HepG2 (cell line): ENCODE measurements at regions not wholly inside any gene's neighbourhood (a gene's known extent, or its start where the extent isn't known, plus 50 kb on each side); places are given as distances from the start of the nearest gene placed in this dataset.

Experiments
- CENPX ChIP-seq: sonication (generic); formaldehyde crosslinking; IDR thresholded peaks from 2 replicates; pipeline ENCODE4 v1.9.0; 2021; ENCODE audit warnings: mild to moderate bottlenecking, missing genetic modification reagents, moderate library complexity
- CHCHD3 ChIP-seq: sonication (generic); formaldehyde crosslinking; IDR thresholded peaks from 2 replicates; pipeline ENCODE4 v1.8.0; 2022; ENCODE audit warnings: mild to moderate bottlenecking, missing genetic modification reagents, moderate library complexity
- EP300 ChIP-seq, 3 experiments: sonication (generic) in 1 of 3; formaldehyde crosslinking in 1 of 3; IDR thresholded peaks; 2 replicates each; pipeline versions ENCODE4 v1.5.1 to v1.6.1; 2011 to 2020; ENCODE audit warnings: low read depth in 2 of 3, low read length in 2 of 3, borderline replicate concordance in 1 of 3, improper control_type of control experiment in 1 of 3, mild to moderate bottlenecking in 1 of 3, missing genetic modification reagents in 1 of 3, moderate library complexity in 1 of 3
- GATA4 ChIP-seq: sonication (generic); IDR thresholded peaks from 2 replicates; pipeline ENCODE4 v1.6.1; 2016; ENCODE audit warnings: antibody characterized with exemption, low read depth, borderline replicate concordance
- IKZF1 ChIP-seq: fragments of 450-650 bp; IDR thresholded peaks from 2 replicates; pipeline ENCODE4 v1.7.1; 2016
- ISX ChIP-seq: sonication (generic); formaldehyde crosslinking; conservative IDR thresholded peaks from 2 replicates; pipeline ENCODE4 v1.5.0; 2020; ENCODE audit warnings: missing genetic modification reagents
- LCORL ChIP-seq, 2 experiments: fragments of 450-650 bp in 1 of 2; sonication (generic) in 1 of 2; formaldehyde crosslinking in 1 of 2; IDR thresholded peaks; 2 replicates each; pipeline versions ENCODE4 v1.5.0 to v1.6.1; 2017 to 2020; ENCODE audit warnings: antibody characterized with exemption in 1 of 2, missing genetic modification reagents in 1 of 2
- MTF1 ChIP-seq: sonication (generic); formaldehyde crosslinking; IDR thresholded peaks from 2 replicates; pipeline ENCODE4 v1.5.0; 2020; ENCODE audit warnings: missing genetic modification reagents
- POGK ChIP-seq: sonication (generic); formaldehyde crosslinking; conservative IDR thresholded peaks from 2 replicates; pipeline ENCODE4 v1.8.0; 2022; ENCODE audit warnings: mild to moderate bottlenecking, moderate library complexity, missing genetic modification reagents
- PREB ChIP-seq: sonication (generic); formaldehyde crosslinking; IDR thresholded peaks from 2 replicates; pipeline ENCODE4 v1.4.0; 2020; ENCODE audit warnings: missing genetic modification reagents
- SOX5 ChIP-seq: IDR thresholded peaks from 2 replicates; pipeline ENCODE4 v1.6.1; 2016; ENCODE audit warnings: borderline replicate concordance
- YEATS2 ChIP-seq: sonication (generic); formaldehyde crosslinking; IDR thresholded peaks from 2 replicates; pipeline ENCODE4 v1.4.0; 2020; ENCODE audit warnings: missing genetic modification reagents, borderline replicate concordance
- ZNF207 ChIP-seq: fragments of 450-650 bp; IDR thresholded peaks from 2 replicates; pipeline ENCODE4 v1.6.1; 2016; ENCODE audit warnings: antibody characterized with exemption, borderline replicate concordance
- ZNF24 ChIP-seq: fragments of 450-650 bp; IDR thresholded peaks from 2 replicates; pipeline ENCODE4 v1.6.1; 2017; ENCODE audit warnings: antibody characterized with exemption, mild to moderate bottlenecking
- ZNF329 ChIP-seq: sonication (generic); formaldehyde crosslinking; IDR thresholded peaks from 2 replicates; pipeline ENCODE4 v1.9.0; 2021; ENCODE audit warnings: low read depth, mild to moderate bottlenecking, missing genetic modification reagents
- ZNF468 ChIP-seq: sonication (generic); formaldehyde crosslinking; IDR thresholded peaks from 2 replicates; pipeline ENCODE4 v1.8.0; 2022; ENCODE audit warnings: mild to moderate bottlenecking, moderate library complexity, missing genetic modification reagents
- ZNF512B ChIP-seq: sonication (generic); formaldehyde crosslinking; IDR thresholded peaks from 2 replicates; pipeline ENCODE4 v1.5.1; 2020; ENCODE audit warnings: missing genetic modification reagents, mild to moderate bottlenecking, borderline replicate concordance
- ZNF782 ChIP-seq: sonication (generic); formaldehyde crosslinking; IDR thresholded peaks from 2 replicates; pipeline ENCODE4 v1.4.0; 2020; ENCODE audit warnings: missing genetic modification reagents, mild to moderate bottlenecking, borderline replicate concordance
- ZSCAN22 ChIP-seq: sonication (generic); formaldehyde crosslinking; IDR thresholded peaks from 2 replicates; pipeline ENCODE4 v1.4.0; 2020; ENCODE audit warnings: mild to moderate bottlenecking, missing genetic modification reagents
- TF ChIP-seq, protein P1 (sequence below): sonication (generic); formaldehyde crosslinking; IDR thresholded peaks from 2 replicates; pipeline ENCODE4 v1.8.1; 2022; ENCODE audit warnings: mild to moderate bottlenecking, missing genetic modification reagents
- TF ChIP-seq, protein P2 (sequence below): sonication (generic); formaldehyde crosslinking; IDR thresholded peaks from 2 replicates; pipeline ENCODE4 v1.4.0; 2020; ENCODE audit warnings: missing genetic modification reagents

DNA sequence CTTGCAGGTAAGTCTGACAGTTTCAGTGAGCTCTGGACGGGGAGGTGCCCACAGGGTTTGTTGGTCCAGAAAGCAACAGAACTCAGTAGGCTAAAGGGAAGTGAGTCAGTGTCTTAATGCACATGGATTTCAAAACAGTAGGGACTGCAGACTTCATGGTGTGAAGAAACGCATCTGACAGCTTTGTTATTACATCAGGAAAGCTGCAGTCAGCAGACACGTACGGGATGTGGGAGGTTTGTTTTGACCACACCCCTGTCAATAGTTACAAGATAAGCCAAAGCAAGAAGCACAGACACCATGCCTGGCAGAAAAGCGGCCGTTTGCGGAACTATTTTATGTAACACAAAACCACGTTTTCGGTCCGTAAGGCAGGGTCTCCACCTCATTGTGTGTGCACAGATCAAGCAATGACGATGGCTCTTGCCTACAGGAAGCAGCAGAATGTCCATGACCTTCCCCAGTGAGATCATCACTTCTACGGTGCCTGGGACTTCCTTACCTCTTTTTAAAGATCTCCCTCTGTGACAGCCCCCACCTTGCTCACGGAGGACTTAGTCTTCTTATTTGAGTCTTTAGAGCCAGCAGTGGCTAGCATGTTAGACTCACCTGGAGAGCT, 58.2 kb upstream of the FTH1 start (continued):
- TF ChIP-seq LCORL (IDR thresholded peaks at IDR 0.05) (no peak), LCORL (CRISPR knock-in tag; IDR thresholded peaks at IDR 0.05) (peak; percentile 89; the same call in 1 of the 2 replicates), EP300 (IDR thresholded peaks at IDR 0.05; ENCODE audit: low read depth in 2 of 2, low read length in 2 of 2) (peak; percentile 60 to 67; a peak in 3 of 4 replicates), EP300 (CRISPR knock-in tag; IDR thresholded peaks at IDR 0.05; ENCODE audit: borderline replicate concordance) (peak; percentile 77; the same call in 1 of the 2 replicates), POGK (CRISPR knock-in tag) (no peak), IKZF1 (no peak), MTF1 (CRISPR knock-in tag) (no peak), SOX5 (peak; percentile 83; the same call in 1 of the 2 replicates), ZNF782 (no peak), PREB (CRISPR knock-in tag) (no peak), ZNF468 (CRISPR knock-in tag) (no peak), YEATS2 (CRISPR knock-in tag) (no peak), ZSCAN22 (CRISPR knock-in tag) (no peak), CENPX (CRISPR knock-in tag) (no peak), ZNF24 (no peak), ISX (CRISPR knock-in tag) (no peak), ZNF329 (no peak), CHCHD3 (CRISPR knock-in tag) (no peak), ZNF207 (no peak), ZNF512B (CRISPR knock-in tag) (no peak), GATA4 (peak; percentile 44; the same call in 1 of the 2 replicates)
- TF ChIP-seq, protein P1, sequence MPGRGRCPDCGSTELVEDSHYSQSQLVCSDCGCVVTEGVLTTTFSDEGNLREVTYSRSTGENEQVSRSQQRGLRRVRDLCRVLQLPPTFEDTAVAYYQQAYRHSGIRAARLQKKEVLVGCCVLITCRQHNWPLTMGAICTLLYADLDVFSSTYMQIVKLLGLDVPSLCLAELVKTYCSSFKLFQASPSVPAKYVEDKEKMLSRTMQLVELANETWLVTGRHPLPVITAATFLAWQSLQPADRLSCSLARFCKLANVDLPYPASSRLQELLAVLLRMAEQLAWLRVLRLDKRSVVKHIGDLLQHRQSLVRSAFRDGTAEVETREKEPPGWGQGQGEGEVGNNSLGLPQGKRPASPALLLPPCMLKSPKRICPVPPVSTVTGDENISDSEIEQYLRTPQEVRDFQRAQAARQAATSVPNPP, result no peak
- TF ChIP-seq, protein P2, sequence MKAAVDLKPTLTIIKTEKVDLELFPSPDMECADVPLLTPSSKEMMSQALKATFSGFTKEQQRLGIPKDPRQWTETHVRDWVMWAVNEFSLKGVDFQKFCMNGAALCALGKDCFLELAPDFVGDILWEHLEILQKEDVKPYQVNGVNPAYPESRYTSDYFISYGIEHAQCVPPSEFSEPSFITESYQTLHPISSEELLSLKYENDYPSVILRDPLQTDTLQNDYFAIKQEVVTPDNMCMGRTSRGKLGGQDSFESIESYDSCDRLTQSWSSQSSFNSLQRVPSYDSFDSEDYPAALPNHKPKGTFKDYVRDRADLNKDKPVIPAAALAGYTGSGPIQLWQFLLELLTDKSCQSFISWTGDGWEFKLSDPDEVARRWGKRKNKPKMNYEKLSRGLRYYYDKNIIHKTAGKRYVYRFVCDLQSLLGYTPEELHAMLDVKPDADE, result no peak
